Hepatocyte (in vitro differentiated cells): ENCODE measurements at regions not wholly inside any gene's neighbourhood (a gene's known extent, or its start where the extent isn't known, plus 50 kb on each side); places are given as distances from the start of the nearest gene placed in this dataset.

Experiments used
- DNase-seq: peaks from one replicate; pipeline ENCODE4 v3.0.0-alpha.2; 2016; ENCODE audit warnings: low spot score
- H2AFZ ChIP-seq: fragments of 200-600 bp; sonication (generic); 2 replicates; pipeline ENCODE4 v1.6.0; 2016; ENCODE audit warnings: antibody characterized with exemption, mild to moderate bottlenecking
- H3K27ac ChIP-seq: fragments of 200-600 bp; sonication (generic); 2 replicates; pipeline ENCODE4 v1.5.1; 2016; ENCODE audit warnings: mild to moderate bottlenecking
- H3K27me3 ChIP-seq: fragments of 200-600 bp; sonication (generic); 2 replicates; pipeline ENCODE4 v1.6.1; 2016
- H3K36me3 ChIP-seq: fragments of 200-600 bp; sonication (generic); replicated peaks from 2 replicates; pipeline ENCODE4 v1.5.1; 2016; ENCODE audit warnings: low read depth; ENCODE audit not compliant: insufficient read depth
- H3K4me1 ChIP-seq: fragments of 200-600 bp; sonication (generic); 2 replicates; pipeline ENCODE4 v1.5.1; 2016; ENCODE audit warnings: mild to moderate bottlenecking, moderate library complexity; ENCODE audit not compliant: insufficient read depth
- H3K4me2 ChIP-seq: fragments of 200-600 bp; sonication (generic); 2 replicates; pipeline ENCODE4 v1.6.0; 2016
- H3K4me3 ChIP-seq: fragments of 200-600 bp; sonication (generic); 2 replicates; pipeline ENCODE4 v1.5.1; 2016; ENCODE audit warnings: mild to moderate bottlenecking
- H3K79me2 ChIP-seq: fragments of 200-600 bp; sonication (generic); 2 replicates; pipeline ENCODE4 v1.6.0; 2017; ENCODE audit warnings: mild to moderate bottlenecking
- H3K9me2 ChIP-seq: fragments of 200-600 bp; sonication (generic); replicated peaks from 2 replicates; pipeline ENCODE4 v1.6.0; 2017; ENCODE audit warnings: mild to moderate bottlenecking; ENCODE audit not compliant: insufficient read depth
- H3K9me3 ChIP-seq: fragments of 200-600 bp; sonication (generic); 2 replicates; pipeline ENCODE4 v1.5.1; 2016; ENCODE audit warnings: low read depth, mild to moderate bottlenecking
- H4K20me1 ChIP-seq: fragments of 200-600 bp; sonication (generic); 2 replicates; pipeline ENCODE4 v1.6.0; 2016; ENCODE audit warnings: mild to moderate bottlenecking; ENCODE audit not compliant: insufficient read depth, poor library complexity, severe bottlenecking
- EZH2 ChIP-seq: fragments of 200-600 bp; sonication (generic); IDR thresholded peaks from 2 replicates; pipeline ENCODE4 v1.6.1; 2016; ENCODE audit warnings: antibody characterized with exemption, mild to moderate bottlenecking, borderline replicate concordance
- EZH2phosphoT487 ChIP-seq: fragments of 200-600 bp; sonication (generic); IDR thresholded peaks from one replicate; pipeline ENCODE4 v1.6.1; 2018; ENCODE audit warnings: antibody characterized with exemption, mild to moderate bottlenecking, low read depth, moderate library complexity; ENCODE audit not compliant: unreplicated experiment, severe bottlenecking
- WGBS: methylation state at CpG from one replicate; pipeline ENCODE4 v1.1.6; 2016; ENCODE audit warnings: low lambda C conversion rate; ENCODE audit errors: missing lambda C conversion rate; 5-methylcytosine and 5-hydroxymethylcytosine counted together
- TF ChIP-seq, protein P1 (sequence below): fragments of 200-600 bp; sonication (generic); IDR thresholded peaks from 2 replicates; pipeline ENCODE4 v1.5.1; 2016; ENCODE audit warnings: antibody characterized with exemption, mild to moderate bottlenecking; ENCODE audit not compliant: poor library complexity

DNA sequence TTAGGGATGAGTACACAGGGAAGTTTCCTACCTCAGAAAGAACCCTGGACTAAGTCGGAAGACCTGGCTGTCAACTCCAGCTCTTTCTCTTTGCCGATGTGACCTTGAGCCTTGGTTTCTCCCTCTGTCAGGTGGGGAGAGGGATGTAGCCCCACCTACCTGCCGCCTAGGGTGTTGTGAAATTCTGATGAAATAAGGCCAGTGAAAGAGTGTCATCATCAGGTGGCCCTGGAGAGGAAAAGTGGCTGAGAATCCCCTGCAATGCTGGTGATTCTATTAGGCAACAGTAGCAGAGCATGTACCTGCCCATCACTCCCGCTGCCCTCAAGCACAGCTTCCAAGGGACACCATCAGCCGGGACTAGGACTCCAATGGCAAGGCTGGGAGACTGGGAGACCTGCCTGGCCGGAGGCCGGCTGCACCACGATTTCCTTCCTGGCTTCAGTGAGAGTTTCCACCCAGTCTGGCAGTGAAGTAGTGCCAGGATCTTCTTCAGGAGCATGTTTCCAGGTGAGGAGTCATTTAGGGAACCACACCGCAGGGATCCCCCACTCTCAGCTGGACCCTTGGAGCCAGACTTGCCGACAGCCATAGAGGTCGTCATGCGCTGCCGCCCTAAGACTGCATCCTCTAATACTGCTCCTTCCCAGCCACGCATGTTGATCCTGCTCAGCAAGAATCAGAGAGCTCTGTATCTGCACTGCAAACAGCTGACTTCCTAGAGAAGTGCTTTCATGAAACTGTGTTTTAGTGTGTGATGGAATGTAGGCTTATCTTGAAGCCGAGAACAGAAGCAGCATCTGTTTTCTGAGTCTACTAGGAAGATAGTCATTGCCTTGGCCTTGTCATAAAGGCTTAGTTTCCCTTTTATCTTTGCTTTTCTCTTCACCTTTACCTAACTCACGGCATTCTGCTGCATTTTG, 88.0 kb upstream of the F3 start:
- no peak overlapping the region for H2AFZ ChIP-seq
- no peaks in the 10 kb centered on the region for H3K36me3 ChIP-seq
- H3K4me3 ChIP-seq, result no peak overlapping the region
- no peaks in the 10 kb centered on the region for H3K79me2 ChIP-seq
- whole genome bisulfite sequencing, result 71% methylated on average over 16 of the region's 16 CpGs
- H3K27ac ChIP-seq, result peak overlapping the region; percentile 79
- TF ChIP-seq EZH2, result no peak
- TF ChIP-seq EZH2phosphoT487, result no peak
- TF ChIP-seq, protein P1, sequence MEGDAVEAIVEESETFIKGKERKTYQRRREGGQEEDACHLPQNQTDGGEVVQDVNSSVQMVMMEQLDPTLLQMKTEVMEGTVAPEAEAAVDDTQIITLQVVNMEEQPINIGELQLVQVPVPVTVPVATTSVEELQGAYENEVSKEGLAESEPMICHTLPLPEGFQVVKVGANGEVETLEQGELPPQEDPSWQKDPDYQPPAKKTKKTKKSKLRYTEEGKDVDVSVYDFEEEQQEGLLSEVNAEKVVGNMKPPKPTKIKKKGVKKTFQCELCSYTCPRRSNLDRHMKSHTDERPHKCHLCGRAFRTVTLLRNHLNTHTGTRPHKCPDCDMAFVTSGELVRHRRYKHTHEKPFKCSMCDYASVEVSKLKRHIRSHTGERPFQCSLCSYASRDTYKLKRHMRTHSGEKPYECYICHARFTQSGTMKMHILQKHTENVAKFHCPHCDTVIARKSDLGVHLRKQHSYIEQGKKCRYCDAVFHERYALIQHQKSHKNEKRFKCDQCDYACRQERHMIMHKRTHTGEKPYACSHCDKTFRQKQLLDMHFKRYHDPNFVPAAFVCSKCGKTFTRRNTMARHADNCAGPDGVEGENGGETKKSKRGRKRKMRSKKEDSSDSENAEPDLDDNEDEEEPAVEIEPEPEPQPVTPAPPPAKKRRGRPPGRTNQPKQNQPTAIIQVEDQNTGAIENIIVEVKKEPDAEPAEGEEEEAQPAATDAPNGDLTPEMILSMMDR, result no peak
- no peaks in the 10 kb centered on the region for H3K9me2 ChIP-seq
- H3K9me3 ChIP-seq, result no peaks in the 10 kb centered on the region
- no peak for DNase-seq
- H3K4me2 ChIP-seq, result peak overlapping the region; percentile 27
- H3K27me3 ChIP-seq, result no peaks in the 10 kb centered on the region
- H4K20me1 ChIP-seq, result no peaks in the 10 kb centered on the region
- H3K4me1 ChIP-seq, result peaks cover 4% of the 10 kb centered on the region

DNA sequence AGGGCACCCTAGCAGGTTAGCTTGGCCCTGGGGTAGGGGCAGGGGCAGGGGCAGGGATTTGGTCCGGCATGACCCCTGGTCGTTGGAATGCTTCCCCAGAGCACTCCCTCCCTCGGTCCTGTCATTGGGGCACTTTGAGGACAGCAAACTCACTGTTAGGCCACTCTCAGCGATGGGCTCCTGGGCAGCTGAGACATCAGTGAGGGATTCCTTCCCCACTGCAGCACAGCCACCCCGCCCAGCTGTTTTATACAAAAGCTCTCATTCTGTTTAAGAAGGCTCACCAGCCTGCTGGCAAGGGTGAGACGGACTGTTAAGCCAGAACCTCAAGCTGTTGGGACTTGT, 86.9 kb upstream of the F3 start:
- H3K9me2 ChIP-seq, result no peaks in the 10 kb centered on the region
- H3K27ac ChIP-seq, result peak overlapping the region; percentile 76
- no peak overlapping the region for H3K4me2 ChIP-seq
- no peaks in the 10 kb centered on the region for H3K79me2 ChIP-seq
- H2AFZ ChIP-seq, result no peak overlapping the region
- no peaks in the 10 kb centered on the region for H4K20me1 ChIP-seq
- no peak for TF ChIP-seq EZH2phosphoT487
- H3K36me3 ChIP-seq, result no peaks in the 10 kb centered on the region
- H3K9me3 ChIP-seq, result no peaks in the 10 kb centered on the region
- DNase-seq, result no peak
- H3K27me3 ChIP-seq, result no peaks in the 10 kb centered on the region
- H3K4me3 ChIP-seq, result no peak overlapping the region
- 90% methylated on average over 6 of the region's 6 CpGs for WGBS
- peaks cover 15% of the 10 kb centered on the region for H3K4me1 ChIP-seq

DNA sequence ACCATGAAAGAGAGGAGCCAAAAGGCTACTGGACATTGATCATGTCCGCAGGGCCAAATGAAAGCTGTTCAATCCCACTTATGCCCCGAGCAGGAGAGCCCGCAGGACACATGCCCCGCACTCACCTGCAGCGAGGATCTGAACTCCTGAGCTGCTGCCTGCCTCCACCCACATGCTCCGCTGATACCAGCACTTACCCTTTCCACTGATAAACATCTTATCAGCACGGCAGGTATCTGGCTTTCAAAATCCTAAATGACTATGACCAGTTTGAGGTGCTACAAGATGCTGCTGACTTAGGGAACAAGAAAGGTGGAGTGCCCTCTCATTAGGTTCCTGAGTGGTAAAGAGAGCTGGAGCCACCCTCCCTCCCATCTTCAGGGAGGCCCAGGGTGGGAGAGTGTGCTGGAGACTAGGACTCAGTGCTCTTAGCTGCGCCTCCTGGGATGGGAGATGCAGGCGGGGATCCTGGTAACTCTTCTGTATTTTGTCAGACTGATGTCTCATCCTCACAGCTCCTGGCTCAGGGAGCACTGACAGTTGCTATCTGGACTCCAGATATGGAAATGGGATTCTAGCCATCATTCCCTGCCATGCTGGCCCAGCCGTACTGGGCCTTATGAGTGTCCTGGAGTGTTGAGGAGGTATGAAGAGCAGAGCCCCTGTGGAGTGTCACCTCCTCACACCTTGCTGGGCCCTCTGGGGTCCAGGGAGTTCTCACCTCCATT, 86.4 kb upstream of the F3 start:
- Histone ChIP-seq H4K20me1 (no peaks in the 10 kb centered on the region), H3K4me3 (no peak overlapping the region), H2AFZ (no peak overlapping the region), H3K27ac (peak overlapping the region; percentile 76), H3K79me2 (no peaks in the 10 kb centered on the region), H3K4me1 (peaks cover 20% of the 10 kb centered on the region), H3K9me3 (no peaks in the 10 kb centered on the region), H3K9me2 (no peaks in the 10 kb centered on the region), H3K27me3 (no peaks in the 10 kb centered on the region), H3K36me3 (no peaks in the 10 kb centered on the region), H3K4me2 (no peak overlapping the region)
- WGBS, result 70% methylated on average over 10 of the region's 10 CpGs
- no peak for TF ChIP-seq EZH2
- no peak for TF ChIP-seq EZH2phosphoT487
- TF ChIP-seq, protein P1, result no peak
- no peak for DNase-seq

DNA sequence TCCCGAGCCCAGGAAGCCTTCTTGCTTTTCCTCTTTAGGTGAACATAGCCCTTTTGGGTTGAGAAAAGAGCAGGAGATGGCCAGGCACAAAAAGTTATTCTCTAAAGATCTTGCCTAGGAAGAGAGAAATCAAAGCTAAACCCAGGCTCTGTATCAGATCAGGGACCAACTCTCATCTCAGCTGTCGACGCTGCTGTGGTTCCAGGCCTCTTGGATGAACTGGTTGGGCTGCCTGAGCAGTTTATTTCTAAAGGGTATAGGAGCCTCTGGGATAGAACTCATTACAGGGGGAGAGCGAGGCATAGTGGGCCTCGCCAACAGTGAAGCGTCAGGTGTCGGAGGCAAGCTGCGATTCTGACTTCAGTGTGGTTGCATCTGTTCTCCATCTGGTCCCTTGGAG, 82.6 kb upstream of the F3 start:
- Histone ChIP-seq H3K9me2 (no peaks in the 10 kb centered on the region), H3K9me3 (no peaks in the 10 kb centered on the region), H3K4me2 (peak overlapping the region; percentile 50), H3K4me3 (no peak overlapping the region), H3K27me3 (no peaks in the 10 kb centered on the region), H4K20me1 (no peaks in the 10 kb centered on the region), H3K36me3 (no peaks in the 10 kb centered on the region), H3K79me2 (no peaks in the 10 kb centered on the region), H3K4me1 (peaks cover 47% of the 10 kb centered on the region), H3K27ac (peak overlapping the region; percentile 95), H2AFZ (peak overlapping the region; percentile 50)
- no peak for DNase-seq
- WGBS, result 76% methylated on average over 8 of the region's 8 CpGs
- no peak for TF ChIP-seq EZH2phosphoT487
- TF ChIP-seq, protein P1, result no peak
- no peak for TF ChIP-seq EZH2
